ENCODE measurements at regions not wholly inside any gene's neighbourhood (a gene's known extent, or its start where the extent isn't known, plus 50 kb on each side); places are given as distances from the start of the nearest gene placed in this dataset.

- no peak overlapping the region for H3K27ac ChIP-seq
- no peak for FAIRE-seq
- ChIA-PET CTCF (no interaction called here), POLR2A (no interaction called here)
- no peaks in the 10 kb centered on the region for H3K4me1 ChIP-seq
- DNase-seq (ENCODE audit: low read depth in 1 of 2, low spot score in 1 of 2), result no peak
- no peak overlapping the region for H3K4me2 ChIP-seq
- no peaks in the 10 kb centered on the region for H3K9me3 ChIP-seq
- no peak for TF ChIP-seq JUN (IDR thresholded peaks at IDR 0.05)
- TF ChIP-seq, protein P1, sequence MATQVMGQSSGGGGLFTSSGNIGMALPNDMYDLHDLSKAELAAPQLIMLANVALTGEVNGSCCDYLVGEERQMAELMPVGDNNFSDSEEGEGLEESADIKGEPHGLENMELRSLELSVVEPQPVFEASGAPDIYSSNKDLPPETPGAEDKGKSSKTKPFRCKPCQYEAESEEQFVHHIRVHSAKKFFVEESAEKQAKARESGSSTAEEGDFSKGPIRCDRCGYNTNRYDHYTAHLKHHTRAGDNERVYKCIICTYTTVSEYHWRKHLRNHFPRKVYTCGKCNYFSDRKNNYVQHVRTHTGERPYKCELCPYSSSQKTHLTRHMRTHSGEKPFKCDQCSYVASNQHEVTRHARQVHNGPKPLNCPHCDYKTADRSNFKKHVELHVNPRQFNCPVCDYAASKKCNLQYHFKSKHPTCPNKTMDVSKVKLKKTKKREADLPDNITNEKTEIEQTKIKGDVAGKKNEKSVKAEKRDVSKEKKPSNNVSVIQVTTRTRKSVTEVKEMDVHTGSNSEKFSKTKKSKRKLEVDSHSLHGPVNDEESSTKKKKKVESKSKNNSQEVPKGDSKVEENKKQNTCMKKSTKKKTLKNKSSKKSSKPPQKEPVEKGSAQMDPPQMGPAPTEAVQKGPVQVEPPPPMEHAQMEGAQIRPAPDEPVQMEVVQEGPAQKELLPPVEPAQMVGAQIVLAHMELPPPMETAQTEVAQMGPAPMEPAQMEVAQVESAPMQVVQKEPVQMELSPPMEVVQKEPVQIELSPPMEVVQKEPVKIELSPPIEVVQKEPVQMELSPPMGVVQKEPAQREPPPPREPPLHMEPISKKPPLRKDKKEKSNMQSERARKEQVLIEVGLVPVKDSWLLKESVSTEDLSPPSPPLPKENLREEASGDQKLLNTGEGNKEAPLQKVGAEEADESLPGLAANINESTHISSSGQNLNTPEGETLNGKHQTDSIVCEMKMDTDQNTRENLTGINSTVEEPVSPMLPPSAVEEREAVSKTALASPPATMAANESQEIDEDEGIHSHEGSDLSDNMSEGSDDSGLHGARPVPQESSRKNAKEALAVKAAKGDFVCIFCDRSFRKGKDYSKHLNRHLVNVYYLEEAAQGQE (IDR thresholded peaks at IDR 0.05), result no peak
- no peak for TF ChIP-seq FOSB (CRISPR knock-in tag; IDR thresholded peaks at IDR 0.05)
- no peak for TF ChIP-seq MYC (IDR thresholded peaks at IDR 0.05; ENCODE audit: borderline replicate concordance, low read length)
- TF ChIP-seq EP300 (IDR thresholded peaks at IDR 0.05), result no peak
- no peak for TF ChIP-seq E2F6 (IDR thresholded peaks at IDR 0.05; ENCODE audit: borderline replicate concordance, low read depth)
- TF ChIP-seq ELK1 (IDR thresholded peaks at IDR 0.05; ENCODE audit: low read depth, low read length), result no peak
- no peak for TF ChIP-seq ZSCAN20 (CRISPR knock-in tag; IDR thresholded peaks at IDR 0.05)
- TF ChIP-seq HOXA7 (CRISPR knock-in tag; IDR thresholded peaks at IDR 0.05), result no peak
- TF ChIP-seq FOSL2 (IDR thresholded peaks at IDR 0.05), result no peak
- no peak for TF ChIP-seq FOSL2 (CRISPR knock-in tag; IDR thresholded peaks at IDR 0.05)
- TF ChIP-seq HDAC2 (IDR thresholded peaks at IDR 0.05), result no peak
- TF ChIP-seq RNF2 (IDR thresholded peaks at IDR 0.05; ENCODE audit: borderline replicate concordance, low read depth), result no peak
- no peak for TF ChIP-seq NPAS2 (CRISPR knock-in tag; IDR thresholded peaks at IDR 0.05; ENCODE audit: borderline replicate concordance)
- no peak for TF ChIP-seq KDM5A (IDR thresholded peaks at IDR 0.05)
- no peak for TF ChIP-seq TFCP2L1 (CRISPR knock-in tag; IDR thresholded peaks at IDR 0.05)
- TF ChIP-seq HOXB13 (CRISPR knock-in tag; IDR thresholded peaks at IDR 0.05; ENCODE audit: low read depth), result no peak
- no peak for TF ChIP-seq SMC3 (IDR thresholded peaks at IDR 0.05)
- no peak for TF ChIP-seq CTCF (IDR thresholded peaks at IDR 0.05)
- TF ChIP-seq JUNB (IDR thresholded peaks at IDR 0.05), result no peak
- no peak for TF ChIP-seq GATA3 (IDR thresholded peaks at IDR 0.05; ENCODE audit: borderline replicate concordance)
- WGBS (ENCODE audit: missing lambda C conversion rate), result 4% methylated on average over 1 of the region's 1 CpG
- ATAC-seq, result no peak
- no peak overlapping the region for H3K4me3 ChIP-seq
Measured at GRCh38 chr7:119974972-119975371, 298.0 kb upstream of the KCND2 start.

GRCh38 chr7:119982884-119983283 is 290.1 kb upstream of the KCND2 start:
- no peaks in the 10 kb centered on the region for H3K4me1 ChIP-seq
- H3K4me3 ChIP-seq, result no peak overlapping the region
- DNase-seq (ENCODE audit: low read depth in 1 of 2, low spot score in 1 of 2), result no peak
- TF ChIP-seq CEBPB (IDR thresholded peaks at IDR 0.05) (no peak), MYC (IDR thresholded peaks at IDR 0.05; ENCODE audit: borderline replicate concordance, low read length) (no peak), ZFP36 (IDR thresholded peaks at IDR 0.05; ENCODE audit: borderline replicate concordance, partially characterized antibody) (no peak), EHF (CRISPR knock-in tag; IDR thresholded peaks at IDR 0.05) (no peak)
- no peak overlapping the region for H3K27ac ChIP-seq
- POLR2A ChIA-PET, result no interaction called here
- CTCF ChIA-PET, result no interaction called here
- H3K9me3 ChIP-seq, result no peaks in the 10 kb centered on the region
- 16% methylated on average over 4 of the region's 4 CpGs for WGBS (ENCODE audit: missing lambda C conversion rate)
- no peak for ATAC-seq
- H3K4me2 ChIP-seq, result no peak overlapping the region
- FAIRE-seq, result no peak
